Astrocyte (in vitro differentiated cells and primary cell): ENCODE measurements at regions not wholly inside any gene's neighbourhood (a gene's known extent, or its start where the extent isn't known, plus 50 kb on each side); places are given as distances from the start of the nearest gene placed in this dataset.

Experiments used
- DNase-seq: peaks from one replicate; pipeline ENCODE4 v3.0.0-alpha.2; 2010; ENCODE audit warnings: low read depth
- FAIRE-seq: peaks from 2 replicates; lab custom pipeline; 2011; peaks lifted over from hg19 to GRCh38; lab: Jason Lieb, UNC
- H2AFZ ChIP-seq: 2 replicates; pipeline ENCODE4 v1.6.0; 2012; ENCODE audit warnings: low read depth, low read length, inconsistent platforms
- H3K27ac ChIP-seq: 2 replicates; pipeline ENCODE4 v1.5.1; 2011; ENCODE audit warnings: low read depth, low read length, inconsistent platforms
- H3K27me3 ChIP-seq: 2 replicates; pipeline ENCODE4 v1.6.0; 2011; ENCODE audit warnings: low read length, inconsistent platforms; ENCODE audit not compliant: insufficient read depth
- H3K36me3 ChIP-seq: 2 replicates; pipeline ENCODE4 v1.5.1; 2011; ENCODE audit warnings: low read length, inconsistent platforms; ENCODE audit not compliant: insufficient read depth
- H3K4me1 ChIP-seq: 2 replicates; pipeline ENCODE4 v1.5.1; 2011; ENCODE audit warnings: low read length, inconsistent platforms; ENCODE audit not compliant: insufficient read depth
- H3K4me2 ChIP-seq: 2 replicates; pipeline ENCODE4 v1.6.0; 2012; ENCODE audit warnings: low read length, inconsistent platforms
- H3K4me3 ChIP-seq: 2 replicates; pipeline ENCODE4 v1.5.1; 2011; ENCODE audit warnings: low read depth, mild to moderate bottlenecking, low read length, inconsistent platforms; ENCODE audit not compliant: insufficient read depth
- H3K79me2 ChIP-seq: 2 replicates; pipeline ENCODE4 v1.6.0; 2012; ENCODE audit warnings: mild to moderate bottlenecking, low read length, inconsistent platforms; ENCODE audit not compliant: insufficient read depth
- H3K9ac ChIP-seq: 2 replicates; pipeline ENCODE4 v1.6.0; 2012; ENCODE audit warnings: mild to moderate bottlenecking, low read length, inconsistent platforms
- H3K9me3 ChIP-seq: 2 replicates; pipeline ENCODE4 v1.5.1; 2012; ENCODE audit warnings: low read depth, mild to moderate bottlenecking, low read length, inconsistent platforms; ENCODE audit not compliant: insufficient read depth
- H4K20me1 ChIP-seq: 2 replicates; pipeline ENCODE4 v1.6.0; 2012; ENCODE audit warnings: low read length, inconsistent platforms; ENCODE audit not compliant: insufficient read depth
- H3K27ac Mint-ChIP-seq: one replicate; pipeline ENCODE4 v1.8.0; 2021; ENCODE audit warnings: mild to moderate bottlenecking, mixed read lengths; ENCODE audit not compliant: unreplicated experiment
- H3K27me3 Mint-ChIP-seq: one replicate; pipeline ENCODE4 v1.8.0; 2021; ENCODE audit warnings: low read depth, mixed read lengths; ENCODE audit not compliant: unreplicated experiment
- H3K36me3 Mint-ChIP-seq: one replicate; pipeline ENCODE4 v1.8.0; 2021; ENCODE audit warnings: low read depth, mixed read lengths; ENCODE audit not compliant: unreplicated experiment
- H3K4me1 Mint-ChIP-seq: one replicate; pipeline ENCODE4 v1.8.0; 2021; ENCODE audit warnings: low read depth, mixed read lengths; ENCODE audit not compliant: unreplicated experiment
- H3K4me3 Mint-ChIP-seq: one replicate; pipeline ENCODE4 v1.8.0; 2021; ENCODE audit warnings: mild to moderate bottlenecking, moderate library complexity, mixed read lengths; ENCODE audit not compliant: unreplicated experiment
- H3K9me3 Mint-ChIP-seq: one replicate; pipeline ENCODE4 v1.8.0; 2021; ENCODE audit warnings: mild to moderate bottlenecking, mixed read lengths; ENCODE audit not compliant: unreplicated experiment
- CTCF ChIP-seq: IDR thresholded peaks from 2 replicates; pipeline ENCODE4 v1.5.1; 2011; ENCODE audit warnings: low read depth, mild to moderate bottlenecking, inconsistent platforms, low read length, moderate library complexity; ENCODE audit not compliant: insufficient read depth
- EZH2 ChIP-seq: IDR thresholded peaks from 2 replicates; pipeline ENCODE4 v1.6.1; 2012; ENCODE audit warnings: mild to moderate bottlenecking, low read length, inconsistent platforms; ENCODE audit not compliant: insufficient read depth

DNA sequence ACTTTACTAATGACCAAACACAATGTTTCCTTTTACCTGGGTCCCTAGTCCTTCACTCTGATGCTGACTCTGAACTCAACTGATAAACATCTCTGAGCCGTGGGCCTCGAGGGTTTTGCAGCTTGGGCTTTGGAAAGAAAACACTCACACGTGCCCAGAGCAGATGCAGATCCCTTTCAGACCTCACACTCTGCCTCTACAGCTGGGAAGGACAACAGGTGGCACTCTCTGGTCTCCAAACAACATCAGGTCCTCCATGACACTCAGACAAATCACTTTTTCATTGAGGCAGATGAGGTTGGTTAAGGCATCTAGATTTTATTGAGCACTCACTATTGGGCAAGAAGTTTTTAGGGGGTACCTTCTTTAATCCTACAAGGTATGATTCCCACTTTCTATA is 64.7 kb upstream of the NTRK3 start:
- H3K36me3 ChIP-seq = no peaks in the 10 kb centered on the region
- H2AFZ ChIP-seq = no peak overlapping the region
- no peak overlapping the region for H3K4me3 ChIP-seq
- H3K9me3 ChIP-seq = no peaks in the 10 kb centered on the region
- no peaks in the 10 kb centered on the region for H3K79me2 ChIP-seq
- no peak overlapping the region for H3K4me2 ChIP-seq
- Mint-ChIP-seq H3K4me3 (no peak overlapping the region), H3K27ac (no peak overlapping the region), H3K27me3 (peaks cover 24% of the 10 kb centered on the region), H3K9me3 (peaks cover 2% of the 10 kb centered on the region), H3K4me1 (no peaks in the 10 kb centered on the region), H3K36me3 (no peaks in the 10 kb centered on the region)
- no peak overlapping the region for H3K27ac ChIP-seq
- no peaks in the 10 kb centered on the region for H4K20me1 ChIP-seq
- H3K9ac ChIP-seq = no peak overlapping the region
- no peak for TF ChIP-seq CTCF
- TF ChIP-seq EZH2 = no peak
- DNase-seq = no peak
- H3K27me3 ChIP-seq = no peaks in the 10 kb centered on the region
- peaks cover 5% of the 10 kb centered on the region for H3K4me1 ChIP-seq
- FAIRE-seq = no peak

GRCh38 chr15:88316586-88316985 is 60.0 kb upstream of the NTRK3 start:
- no peak overlapping the region for H3K27ac Mint-ChIP-seq
- H3K27ac ChIP-seq = no peak overlapping the region
- H3K36me3 Mint-ChIP-seq = no peaks in the 10 kb centered on the region

More at GRCh38 chr15:88316586-88316985, 60.0 kb upstream of the NTRK3 start:
- no peaks in the 10 kb centered on the region for H4K20me1 ChIP-seq
- no peak overlapping the region for H3K9ac ChIP-seq
- no peak for FAIRE-seq
- Mint-ChIP-seq H3K4me3 (no peak overlapping the region), H3K9me3 (peaks cover 6% of the 10 kb centered on the region), H3K4me1 (no peaks in the 10 kb centered on the region), H3K27me3 (peaks cover 33% of the 10 kb centered on the region)
- H3K27me3 ChIP-seq = no peaks in the 10 kb centered on the region
- H3K36me3 ChIP-seq = no peaks in the 10 kb centered on the region
- no peaks in the 10 kb centered on the region for H3K4me1 ChIP-seq
- no peak overlapping the region for H3K4me3 ChIP-seq
- H3K4me2 ChIP-seq = no peak overlapping the region
- no peaks in the 10 kb centered on the region for H3K9me3 ChIP-seq
- no peak for DNase-seq
- TF ChIP-seq EZH2 = no peak
- TF ChIP-seq CTCF = no peak
- no peaks in the 10 kb centered on the region for H3K79me2 ChIP-seq
- no peak overlapping the region for H2AFZ ChIP-seq
